ENCODE measurements at regions not wholly inside any gene's neighbourhood (a gene's known extent, or its start where the extent isn't known, plus 50 kb on each side); places are given as distances from the start of the nearest gene placed in this dataset.

GRCh38 chr2:10216677-10217488 lies 85.8 kb upstream of the HPCAL1 start:
- TF ChIP-seq CTCF (IDR thresholded peaks at IDR 0.05) (no peak), POLR2AphosphoS5 (IDR thresholded peaks at IDR 0.05) (no peak)
